GM12878 (cell line): ENCODE measurements at regions not wholly inside any gene's neighbourhood (a gene's known extent, or its start where the extent isn't known, plus 50 kb on each side); places are given as distances from the start of the nearest gene placed in this dataset.

Source experiments
- EZH2 ChIP-seq: IDR thresholded peaks from 2 replicates; pipeline ENCODE4 v1.6.1; 2012; ENCODE audit warnings: low read depth, mild to moderate bottlenecking, control low read depth, inconsistent platforms, low read length, borderline replicate concordance; ENCODE audit not compliant: control insufficient read depth
- POLR2AphosphoS5 ChIP-seq: IDR thresholded peaks from 2 replicates; pipeline ENCODE4 v1.6.1; 2011; ENCODE audit warnings: mild to moderate bottlenecking, low read length, inconsistent platforms
- SREBF2 ChIP-seq: IDR thresholded peaks from 2 replicates; pipeline ENCODE4 v1.6.1; 2012; ENCODE audit warnings: mild to moderate bottlenecking, low read length
- YY1 ChIP-seq: IDR thresholded peaks from 2 replicates; pipeline ENCODE4 v1.6.1; 2011; ENCODE audit warnings: low read depth, mild to moderate bottlenecking, low read length

DNA sequence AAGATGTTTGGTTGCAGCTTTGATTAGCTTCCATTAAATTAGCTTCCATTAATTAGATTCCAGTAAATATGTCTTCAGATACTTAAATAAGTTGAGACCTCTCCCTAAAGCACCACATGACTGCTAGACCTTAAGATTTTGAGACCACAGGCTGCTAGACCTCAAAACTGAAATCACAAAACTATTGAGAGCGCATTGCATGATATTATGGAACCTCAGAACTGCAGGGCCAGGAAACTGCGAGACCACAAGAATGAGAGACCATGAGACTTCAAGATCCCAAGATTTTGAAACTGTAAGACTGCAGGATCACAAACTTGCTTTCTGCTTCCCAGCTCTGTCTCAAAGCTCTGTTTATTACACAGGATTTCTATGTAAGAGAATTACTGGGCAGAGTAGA is 87.4 kb downstream of the TRIM42 start:
- no peak for TF ChIP-seq YY1
- no peak for TF ChIP-seq SREBF2
- TF ChIP-seq POLR2AphosphoS5 = no peak
- TF ChIP-seq EZH2 = no peak
